AG09309 (cell line): ENCODE measurements at regions not wholly inside any gene's neighbourhood (a gene's known extent, or its start where the extent isn't known, plus 50 kb on each side); places are given as distances from the start of the nearest gene placed in this dataset.

Experiments
- DNase-seq: peaks from one replicate; pipeline ENCODE4 v3.0.0-alpha.2; 2010; ENCODE audit warnings: low read depth
- H3K4me3 ChIP-seq: 2 replicates; pipeline ENCODE4 v1.5.1; 2011; ENCODE audit warnings: mild to moderate bottlenecking, low read depth, low read length, moderate library complexity; ENCODE audit not compliant: control insufficient read depth
- TF ChIP-seq, protein P1 (sequence below): IDR thresholded peaks from 2 replicates; pipeline ENCODE4 v1.5.1; 2011; ENCODE audit warnings: mild to moderate bottlenecking, low read depth, low read length, inconsistent platforms; ENCODE audit not compliant: insufficient read depth, control insufficient read depth; ENCODE audit errors: missing control alignments

DNA sequence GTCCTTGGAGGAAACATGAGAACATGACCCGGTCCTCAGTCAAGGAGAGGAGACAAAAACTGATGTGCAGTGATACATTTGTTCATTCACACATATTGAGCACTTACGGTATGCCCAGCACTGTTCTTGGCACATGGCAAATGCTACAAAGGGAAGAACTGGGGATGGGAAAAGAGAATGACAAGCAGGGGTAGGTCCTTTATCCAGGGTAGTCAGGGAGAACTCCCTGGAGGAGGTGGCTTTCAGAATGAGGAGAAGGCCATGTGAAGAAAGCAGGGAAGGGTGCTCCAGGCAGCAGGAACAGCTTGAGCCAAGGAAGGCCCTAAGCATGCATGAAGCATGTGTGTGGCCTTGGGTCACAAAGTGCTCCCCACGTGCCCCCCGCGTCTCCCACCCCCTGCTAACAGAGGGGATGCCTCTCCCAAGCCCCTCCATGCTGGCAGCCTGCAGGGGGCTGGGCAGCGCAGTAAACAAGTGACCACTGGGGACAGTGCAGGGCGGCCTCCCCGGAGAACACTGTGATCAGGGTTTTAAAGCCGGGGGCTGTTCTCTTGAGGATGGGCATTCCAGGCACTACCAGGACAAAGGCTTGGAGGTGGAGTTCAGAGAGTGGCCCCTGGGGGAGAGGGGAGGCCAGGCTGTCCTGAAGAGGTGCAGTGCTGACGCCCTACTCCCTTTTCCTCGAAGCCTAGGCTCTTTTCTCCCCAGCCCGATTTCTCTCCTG, 71.0 kb downstream of the PHETA1 start:
- no peak for DNase-seq
- TF ChIP-seq, protein P1, sequence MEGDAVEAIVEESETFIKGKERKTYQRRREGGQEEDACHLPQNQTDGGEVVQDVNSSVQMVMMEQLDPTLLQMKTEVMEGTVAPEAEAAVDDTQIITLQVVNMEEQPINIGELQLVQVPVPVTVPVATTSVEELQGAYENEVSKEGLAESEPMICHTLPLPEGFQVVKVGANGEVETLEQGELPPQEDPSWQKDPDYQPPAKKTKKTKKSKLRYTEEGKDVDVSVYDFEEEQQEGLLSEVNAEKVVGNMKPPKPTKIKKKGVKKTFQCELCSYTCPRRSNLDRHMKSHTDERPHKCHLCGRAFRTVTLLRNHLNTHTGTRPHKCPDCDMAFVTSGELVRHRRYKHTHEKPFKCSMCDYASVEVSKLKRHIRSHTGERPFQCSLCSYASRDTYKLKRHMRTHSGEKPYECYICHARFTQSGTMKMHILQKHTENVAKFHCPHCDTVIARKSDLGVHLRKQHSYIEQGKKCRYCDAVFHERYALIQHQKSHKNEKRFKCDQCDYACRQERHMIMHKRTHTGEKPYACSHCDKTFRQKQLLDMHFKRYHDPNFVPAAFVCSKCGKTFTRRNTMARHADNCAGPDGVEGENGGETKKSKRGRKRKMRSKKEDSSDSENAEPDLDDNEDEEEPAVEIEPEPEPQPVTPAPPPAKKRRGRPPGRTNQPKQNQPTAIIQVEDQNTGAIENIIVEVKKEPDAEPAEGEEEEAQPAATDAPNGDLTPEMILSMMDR = no peak
- no peak overlapping the region for H3K4me3 ChIP-seq

DNA sequence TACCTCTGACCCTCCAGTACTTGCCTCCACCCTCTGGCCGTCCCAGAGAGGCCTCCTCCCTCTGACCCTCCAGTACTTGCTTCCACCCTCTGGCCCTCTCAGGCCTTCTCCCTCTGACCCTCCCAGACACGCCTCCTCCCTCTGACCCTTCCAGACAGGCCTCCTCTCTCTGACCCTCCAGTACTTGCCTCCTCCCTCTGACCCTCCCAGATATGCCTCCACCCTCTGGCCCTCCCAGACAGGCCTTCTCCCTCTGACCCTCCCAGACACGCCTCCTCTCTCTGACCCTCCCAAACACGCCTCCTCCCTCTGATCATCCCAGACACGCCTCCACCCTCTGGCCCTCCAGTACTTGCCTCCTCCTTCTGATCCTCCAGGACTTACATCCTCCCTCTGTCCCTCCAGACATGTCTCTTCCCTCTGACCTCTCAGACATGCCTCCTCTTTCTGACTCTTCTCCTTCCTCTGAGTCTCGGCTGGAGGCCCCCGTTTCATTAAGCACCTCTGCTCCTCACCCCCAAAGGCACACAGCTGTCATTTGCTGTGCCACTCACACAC, 71.9 kb downstream of the PHETA1 start:
- TF ChIP-seq, protein P1 = no peak
- DNase-seq = no peak
- no peak overlapping the region for H3K4me3 ChIP-seq

DNA sequence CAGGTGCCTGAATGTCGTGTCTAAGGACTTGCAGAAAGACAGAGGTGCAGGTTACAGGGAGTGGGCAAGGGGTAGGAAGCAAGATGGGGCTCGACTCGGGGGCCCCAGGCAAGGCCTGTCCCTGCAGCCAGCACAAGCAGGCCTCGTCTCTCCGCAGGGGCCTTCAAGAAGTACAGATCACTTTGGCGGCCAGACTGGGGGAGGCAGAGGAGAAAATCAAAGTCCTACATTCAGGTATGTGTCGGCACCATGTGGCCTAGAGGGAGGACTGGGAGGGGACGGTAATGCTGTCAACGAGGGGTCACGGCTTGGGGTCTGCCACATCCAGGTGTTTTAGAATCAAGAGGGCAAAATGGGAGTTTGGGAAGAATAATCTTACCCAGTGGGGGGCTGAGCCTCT, 73.7 kb downstream of the PHETA1 start:
- TF ChIP-seq, protein P1 = no peak

GRCh38 chr12:111293266-111294009, 75.5 kb downstream of the PHETA1 start:
- H3K4me3 ChIP-seq = no peak overlapping the region
- no peak for DNase-seq
- TF ChIP-seq, protein P1 = no peak

More for the DNA sequence above, 73.7 kb downstream of the PHETA1 start:
- DNase-seq = no peak
- H3K4me3 ChIP-seq = no peak overlapping the region

- no peak for DNase-seq
- H3K4me3 ChIP-seq = no peak overlapping the region
- TF ChIP-seq, protein P1 = no peak
Measured at GRCh38 chr12:111291357-111291756, 77.5 kb downstream of the PHETA1 start.

DNA sequence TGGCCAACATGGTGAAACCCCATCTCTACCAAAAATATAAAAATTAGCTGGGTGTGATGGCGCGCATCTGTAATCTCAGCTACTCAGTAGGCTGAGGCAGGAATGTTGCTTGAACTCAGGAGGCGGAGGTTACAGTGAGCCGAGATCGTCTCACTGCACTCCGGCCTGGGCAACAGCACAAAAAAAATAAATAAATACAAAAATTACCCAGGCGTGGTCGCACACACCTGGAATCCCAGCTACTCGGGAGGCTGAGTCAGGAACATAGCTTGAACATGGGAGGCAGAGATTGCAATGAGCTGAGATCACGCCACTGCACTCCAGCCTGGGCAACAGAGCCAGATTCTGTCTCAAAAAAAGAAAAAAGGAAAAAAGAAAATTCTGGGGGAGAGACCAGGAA, 80.1 kb downstream of the PHETA1 start:
- TF ChIP-seq, protein P1 = no peak
- H3K4me3 ChIP-seq = no peak overlapping the region
- DNase-seq = no peak
